SK-N-SH (cell line): ENCODE measurements at regions not wholly inside any gene's neighbourhood (a gene's known extent, or its start where the extent isn't known, plus 50 kb on each side); places are given as distances from the start of the nearest gene placed in this dataset.

ENCODE experiments used
- CTCF ChIA-PET: fragments of 300-600, 350-600 bp; formaldehyde crosslinking; extraction: SDS; loops from one replicate; lab custom pipeline; 2021; lab: Yijun Ruan, JAX
- POLR2A ChIA-PET: fragments of 350-600 bp; sonication (Branson Sonifier 250); formaldehyde crosslinking; extraction: SDS; loops from one replicate; lab custom pipeline; 2020; ENCODE audit warnings: antibody characterized with exemption, inconsistent platforms; lab: Yijun Ruan, JAX
- DNase-seq: peaks from one replicate; pipeline ENCODE4 v3.0.0; 2012
- H2AFZ ChIP-seq: fragments of 200-600 bp; sonication (generic); 2 replicates; pipeline ENCODE4 v1.8.1; 2016; ENCODE audit warnings: antibody characterized with exemption, mild to moderate bottlenecking, low read depth
- H3F3A ChIP-seq: fragments of 200-600 bp; sonication (generic); replicated peaks from 2 replicates; pipeline ENCODE3; 2016; ENCODE audit warnings: antibody characterized with exemption, mild to moderate bottlenecking; ENCODE audit not compliant: insufficient read depth
- H3K27ac ChIP-seq, 2 experiments: fragments of 200-500 bp in 1 of 2; fragments of 200-600 bp in 1 of 2; sonication (Bioruptor generic) in 1 of 2; sonication (generic), shearing (Covaris generic) in 1 of 2; 2 replicates each; pipeline versions ENCODE4 v1.5.1 to v1.6.1; 2014 to 2016; ENCODE audit warnings: low read depth in 2 of 2, inconsistent platforms in 1 of 2, low read length in 1 of 2, mild to moderate bottlenecking in 1 of 2, mixed read lengths in 1 of 2
- H3K27me3 ChIP-seq: fragments of 200-600 bp; sonication (generic), shearing (Covaris generic); 2 replicates; pipeline ENCODE4 v1.6.1; 2016; ENCODE audit warnings: mixed run types; ENCODE audit not compliant: insufficient read depth
- H3K36me3 ChIP-seq, 2 experiments: fragments of 200-500 bp in 1 of 2; fragments of 200-600 bp in 1 of 2; sonication (Bioruptor generic) in 1 of 2; sonication (generic) in 1 of 2; replicated peaks in 1 of 2; 2 replicates each; pipeline versions ENCODE3 to v1.5.1; 2014 to 2016; ENCODE audit warnings: low read length in 1 of 2, mild to moderate bottlenecking in 1 of 2; ENCODE audit not compliant: insufficient read depth in 2 of 2, control insufficient read depth in 1 of 2
- H3K4me1 ChIP-seq, 2 experiments: fragments of 200-500 bp in 1 of 2; fragments of 200-600 bp in 1 of 2; sonication (Bioruptor generic) in 1 of 2; sonication (generic), shearing (Covaris generic) in 1 of 2; 2 replicates each; pipeline versions ENCODE4 v1.5.1 to v1.6.1; 2014 to 2016; ENCODE audit warnings: low read depth in 1 of 2, low read length in 1 of 2, mixed run types in 1 of 2; ENCODE audit not compliant: insufficient read depth in 2 of 2, control insufficient read depth in 1 of 2
- H3K4me2 ChIP-seq: fragments of 200-600 bp; sonication (generic), shearing (Covaris generic); 2 replicates; pipeline ENCODE4 v1.6.1; 2017; ENCODE audit warnings: mixed run types
- H3K4me3 ChIP-seq, 2 experiments: fragments of 200-500 bp in 1 of 2; fragments of 200-600 bp in 1 of 2; sonication (Bioruptor generic) in 1 of 2; sonication (generic), shearing (Covaris generic) in 1 of 2; 2 replicates each; pipeline versions ENCODE4 v1.5.1 to v1.8.1; 2014 to 2016; ENCODE audit warnings: low read depth in 2 of 2, inconsistent platforms in 1 of 2, low read length in 1 of 2, mild to moderate bottlenecking in 1 of 2, mixed read lengths in 1 of 2, moderate library complexity in 1 of 2
- H3K79me2 ChIP-seq: fragments of 200-600 bp; sonication (generic); 2 replicates; pipeline ENCODE4 v1.8.1; 2017; ENCODE audit warnings: mild to moderate bottlenecking; ENCODE audit not compliant: insufficient read depth
- H3K9ac ChIP-seq: fragments of 200-600 bp; sonication (generic); 2 replicates; pipeline ENCODE4 v1.6.1; 2017; ENCODE audit warnings: mixed run types
- H3K9me2 ChIP-seq: fragments of 200-600 bp; sonication (generic); 2 replicates; pipeline ENCODE4 v1.6.1; 2017; ENCODE audit warnings: mixed run types
- H3K9me3 ChIP-seq: fragments of 200-600 bp; sonication (generic); 2 replicates; pipeline ENCODE4 v1.6.1; 2017; ENCODE audit warnings: mixed run types, mild to moderate bottlenecking, moderate library complexity
- H4K20me1 ChIP-seq: fragments of 200-600 bp; sonication (generic); 2 replicates; pipeline ENCODE4 v1.6.1; 2017; ENCODE audit warnings: mild to moderate bottlenecking, mixed run types; ENCODE audit not compliant: insufficient read depth
- CHD2 ChIP-seq: fragments of 150-350 bp; IDR thresholded peaks from 2 replicates; pipeline ENCODE4 v1.6.1; 2018; ENCODE audit warnings: low read length; ENCODE audit not compliant: partially characterized antibody
- ELF1 ChIP-seq: IDR thresholded peaks from 2 replicates; pipeline ENCODE4 v1.4.0; 2012
- EP300 ChIP-seq, 2 experiments: IDR thresholded peaks; 2 replicates each; pipeline versions ENCODE4 v1.4.0 to v1.6.1; 2012; ENCODE audit warnings: borderline replicate concordance in 1 of 2, low read depth in 1 of 2, low read length in 1 of 2
- EZH2phosphoT487 ChIP-seq: fragments of 200-600 bp; sonication (generic); IDR thresholded peaks from 2 replicates; pipeline ENCODE4 v1.6.1; 2017; ENCODE audit warnings: low read depth, mixed run types, mild to moderate bottlenecking, antibody characterized with exemption, moderate library complexity, borderline replicate concordance
- FOXJ3 ChIP-seq: sonication (generic); formaldehyde crosslinking; IDR thresholded peaks from 2 replicates; pipeline ENCODE4 v1.5.1; 2020; ENCODE audit warnings: mild to moderate bottlenecking, missing genetic modification reagents
- FOXM1 ChIP-seq: IDR thresholded peaks from 2 replicates; pipeline ENCODE4 v1.4.0; 2012; ENCODE audit warnings: low read depth, mild to moderate bottlenecking
- GATA2 ChIP-seq: sonication (generic); formaldehyde crosslinking; IDR thresholded peaks from 2 replicates; pipeline ENCODE4 v1.5.0; 2020; ENCODE audit warnings: mild to moderate bottlenecking, missing genetic modification reagents
- IRF3 ChIP-seq: fragments of 150-350 bp; IDR thresholded peaks from 2 replicates; pipeline ENCODE4 v1.6.1; 2016; ENCODE audit warnings: mild to moderate bottlenecking, low read depth, low read length
- JUND ChIP-seq: IDR thresholded peaks from 2 replicates; pipeline ENCODE4 v1.4.0; 2012
- NFIC ChIP-seq: IDR thresholded peaks from 2 replicates; pipeline ENCODE4 v1.4.0; 2012; ENCODE audit warnings: borderline replicate concordance
- SIN3A ChIP-seq: IDR thresholded peaks from 2 replicates; pipeline ENCODE4 v1.6.1; 2012; ENCODE audit warnings: low read depth, mild to moderate bottlenecking, low read length, moderate library complexity, borderline replicate concordance
- SMC3 ChIP-seq: IDR thresholded peaks from 2 replicates; pipeline ENCODE4 v1.6.1; 2012; ENCODE audit warnings: low read depth, low read length, improper control_type of control experiment
- TAF1 ChIP-seq: IDR thresholded peaks from 2 replicates; pipeline ENCODE4 v1.6.1; 2012; ENCODE audit warnings: low read depth, mild to moderate bottlenecking, low read length, moderate library complexity, borderline replicate concordance
- TEAD4 ChIP-seq: IDR thresholded peaks from 2 replicates; pipeline ENCODE4 v1.4.0; 2012; ENCODE audit warnings: mild to moderate bottlenecking, borderline replicate concordance; ENCODE audit not compliant: insufficient read depth
- YY1 ChIP-seq: IDR thresholded peaks from 2 replicates; pipeline ENCODE4 v1.4.0; 2012; ENCODE audit warnings: low read depth, mild to moderate bottlenecking
- WGBS: methylation state at CpG from one replicate; pipeline ENCODE4 v1.1.6; 2017; ENCODE audit warnings: low lambda C conversion rate; 5-methylcytosine and 5-hydroxymethylcytosine counted together
- TF ChIP-seq, protein P1 (sequence below): IDR thresholded peaks from 2 replicates; pipeline ENCODE4 v1.4.0; 2012; ENCODE audit warnings: low read depth, borderline replicate concordance
- TF ChIP-seq, protein P2 (sequence below): IDR thresholded peaks from 2 replicates; pipeline ENCODE4 v1.6.1; 2012; ENCODE audit warnings: mild to moderate bottlenecking, low read depth, low read length, moderate library complexity
- TF ChIP-seq, protein P3 (sequence below): IDR thresholded peaks from 2 replicates; pipeline ENCODE4; 2012
- TF ChIP-seq, protein P4 (sequence below): fragments of 150-350 bp; IDR thresholded peaks from 2 replicates; pipeline ENCODE4 v1.6.1; 2017; ENCODE audit warnings: antibody characterized with exemption, low read length, low read depth, borderline replicate concordance

DNA sequence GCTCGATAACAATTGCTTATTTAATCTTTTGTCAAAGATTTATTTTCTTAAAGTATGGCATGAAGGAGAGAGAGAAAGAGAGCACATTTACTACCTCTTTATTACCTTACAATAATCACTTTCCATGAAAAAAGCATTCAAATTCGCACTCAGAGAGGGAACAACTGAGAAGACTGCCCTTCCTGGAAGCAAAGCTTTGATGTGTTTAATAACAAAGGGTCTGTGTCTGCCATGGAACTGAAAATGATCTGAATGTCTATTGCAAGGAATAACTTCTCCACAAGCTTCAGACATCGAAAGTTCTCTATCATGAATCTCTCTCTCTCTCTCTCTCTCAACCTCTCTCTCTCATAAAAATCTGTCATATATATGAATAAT is 308.9 kb downstream of the HDGFL1 start:
- no peak for DNase-seq
- Histone ChIP-seq H3K79me2 (no peaks in the 10 kb centered on the region), H3K27me3 (no peaks in the 10 kb centered on the region), H3K4me2 (no peak overlapping the region), H3K36me3 (no peaks in the 10 kb centered on the region), H3K9me2 (no peaks in the 10 kb centered on the region), H3F3A (peaks cover 28% of the 10 kb centered on the region), H3K27ac (peak overlapping the region in 1 of 2 experiments; percentile 62; a peak in 1 of 4 replicates), H2AFZ (no peak overlapping the region), H3K4me3 (no peak overlapping the region), H3K9ac (no peak overlapping the region), H4K20me1 (no peaks in the 10 kb centered on the region), H3K4me1 (peaks cover 0 to 17% of the 10 kb centered on the region in 2 experiments; a peak in 3 of 4 replicates), H3K9me3 (no peaks in the 10 kb centered on the region)
- WGBS, result 68% methylated on average over 3 of the region's 3 CpGs
- TF ChIP-seq, protein P1, sequence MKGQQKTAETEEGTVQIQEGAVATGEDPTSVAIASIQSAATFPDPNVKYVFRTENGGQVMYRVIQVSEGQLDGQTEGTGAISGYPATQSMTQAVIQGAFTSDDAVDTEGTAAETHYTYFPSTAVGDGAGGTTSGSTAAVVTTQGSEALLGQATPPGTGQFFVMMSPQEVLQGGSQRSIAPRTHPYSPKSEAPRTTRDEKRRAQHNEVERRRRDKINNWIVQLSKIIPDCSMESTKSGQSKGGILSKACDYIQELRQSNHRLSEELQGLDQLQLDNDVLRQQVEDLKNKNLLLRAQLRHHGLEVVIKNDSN, result no peak
- TF ChIP-seq EP300 (IDR thresholded peaks at IDR 0.05; ENCODE audit: borderline replicate concordance in 1 of 2, low read depth in 1 of 2, low read length in 1 of 2) (no peak), FOXJ3 (CRISPR knock-in tag) (no peak), GATA2 (CRISPR knock-in tag) (no peak), FOXM1 (no peak), ELF1 (no peak), IRF3 (no peak), TEAD4 (no peak), EZH2phosphoT487 (no peak), JUND (no peak), TAF1 (no peak), YY1 (no peak), NFIC (no peak), CHD2 (no peak), SMC3 (no peak), SIN3A (no peak)
- TF ChIP-seq, protein P2, sequence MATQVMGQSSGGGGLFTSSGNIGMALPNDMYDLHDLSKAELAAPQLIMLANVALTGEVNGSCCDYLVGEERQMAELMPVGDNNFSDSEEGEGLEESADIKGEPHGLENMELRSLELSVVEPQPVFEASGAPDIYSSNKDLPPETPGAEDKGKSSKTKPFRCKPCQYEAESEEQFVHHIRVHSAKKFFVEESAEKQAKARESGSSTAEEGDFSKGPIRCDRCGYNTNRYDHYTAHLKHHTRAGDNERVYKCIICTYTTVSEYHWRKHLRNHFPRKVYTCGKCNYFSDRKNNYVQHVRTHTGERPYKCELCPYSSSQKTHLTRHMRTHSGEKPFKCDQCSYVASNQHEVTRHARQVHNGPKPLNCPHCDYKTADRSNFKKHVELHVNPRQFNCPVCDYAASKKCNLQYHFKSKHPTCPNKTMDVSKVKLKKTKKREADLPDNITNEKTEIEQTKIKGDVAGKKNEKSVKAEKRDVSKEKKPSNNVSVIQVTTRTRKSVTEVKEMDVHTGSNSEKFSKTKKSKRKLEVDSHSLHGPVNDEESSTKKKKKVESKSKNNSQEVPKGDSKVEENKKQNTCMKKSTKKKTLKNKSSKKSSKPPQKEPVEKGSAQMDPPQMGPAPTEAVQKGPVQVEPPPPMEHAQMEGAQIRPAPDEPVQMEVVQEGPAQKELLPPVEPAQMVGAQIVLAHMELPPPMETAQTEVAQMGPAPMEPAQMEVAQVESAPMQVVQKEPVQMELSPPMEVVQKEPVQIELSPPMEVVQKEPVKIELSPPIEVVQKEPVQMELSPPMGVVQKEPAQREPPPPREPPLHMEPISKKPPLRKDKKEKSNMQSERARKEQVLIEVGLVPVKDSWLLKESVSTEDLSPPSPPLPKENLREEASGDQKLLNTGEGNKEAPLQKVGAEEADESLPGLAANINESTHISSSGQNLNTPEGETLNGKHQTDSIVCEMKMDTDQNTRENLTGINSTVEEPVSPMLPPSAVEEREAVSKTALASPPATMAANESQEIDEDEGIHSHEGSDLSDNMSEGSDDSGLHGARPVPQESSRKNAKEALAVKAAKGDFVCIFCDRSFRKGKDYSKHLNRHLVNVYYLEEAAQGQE, result no peak
- TF ChIP-seq, protein P3, sequence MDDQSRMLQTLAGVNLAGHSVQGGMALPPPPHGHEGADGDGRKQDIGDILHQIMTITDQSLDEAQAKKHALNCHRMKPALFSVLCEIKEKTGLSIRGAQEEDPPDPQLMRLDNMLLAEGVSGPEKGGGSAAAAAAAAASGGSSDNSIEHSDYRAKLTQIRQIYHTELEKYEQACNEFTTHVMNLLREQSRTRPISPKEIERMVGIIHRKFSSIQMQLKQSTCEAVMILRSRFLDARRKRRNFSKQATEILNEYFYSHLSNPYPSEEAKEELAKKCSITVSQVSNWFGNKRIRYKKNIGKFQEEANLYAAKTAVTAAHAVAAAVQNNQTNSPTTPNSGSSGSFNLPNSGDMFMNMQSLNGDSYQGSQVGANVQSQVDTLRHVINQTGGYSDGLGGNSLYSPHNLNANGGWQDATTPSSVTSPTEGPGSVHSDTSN, result no peak
- TF ChIP-seq, protein P4, sequence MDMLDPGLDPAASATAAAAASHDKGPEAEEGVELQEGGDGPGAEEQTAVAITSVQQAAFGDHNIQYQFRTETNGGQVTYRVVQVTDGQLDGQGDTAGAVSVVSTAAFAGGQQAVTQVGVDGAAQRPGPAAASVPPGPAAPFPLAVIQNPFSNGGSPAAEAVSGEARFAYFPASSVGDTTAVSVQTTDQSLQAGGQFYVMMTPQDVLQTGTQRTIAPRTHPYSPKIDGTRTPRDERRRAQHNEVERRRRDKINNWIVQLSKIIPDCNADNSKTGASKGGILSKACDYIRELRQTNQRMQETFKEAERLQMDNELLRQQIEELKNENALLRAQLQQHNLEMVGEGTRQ, result no peak
- POLR2A ChIA-PET, result no interaction called here
- CTCF ChIA-PET, result interaction anchor here (0.7 kb wide), 1 partner anchor 50 kb away, joined by 3 read pairs; no protein-coding TSS in a partner anchor
